GM10248 (cell line): ENCODE measurements at regions not wholly inside any gene's neighbourhood (a gene's known extent, or its start where the extent isn't known, plus 50 kb on each side); places are given as distances from the start of the nearest gene placed in this dataset.

Source experiments
- CTCF ChIA-PET: fragments of 300-600 bp; sonication (Branson Sonifier 250); formaldehyde crosslinking; extraction: SDS; loops from one replicate; lab custom pipeline; 2021; ENCODE audit warnings: antibody characterized with exemption; lab: Yijun Ruan, JAX
- POLR2A ChIA-PET: fragments of 350-650 bp; sonication (Branson Sonifier 250); formaldehyde crosslinking; extraction: SDS; loops from one replicate; lab custom pipeline; 2020; ENCODE audit warnings: antibody characterized with exemption; lab: Yijun Ruan, JAX
- DNase-seq: peaks from one replicate; pipeline ENCODE4 v3.0.0; 2012; ENCODE audit errors: extremely low spot score
- TF ChIP-seq, protein P1 (sequence below): IDR thresholded peaks from 2 replicates; pipeline ENCODE4 v1.5.1; 2012; ENCODE audit warnings: mild to moderate bottlenecking, low read depth; ENCODE audit errors: extremely low read depth, missing control alignments, control extremely low read depth

DNA sequence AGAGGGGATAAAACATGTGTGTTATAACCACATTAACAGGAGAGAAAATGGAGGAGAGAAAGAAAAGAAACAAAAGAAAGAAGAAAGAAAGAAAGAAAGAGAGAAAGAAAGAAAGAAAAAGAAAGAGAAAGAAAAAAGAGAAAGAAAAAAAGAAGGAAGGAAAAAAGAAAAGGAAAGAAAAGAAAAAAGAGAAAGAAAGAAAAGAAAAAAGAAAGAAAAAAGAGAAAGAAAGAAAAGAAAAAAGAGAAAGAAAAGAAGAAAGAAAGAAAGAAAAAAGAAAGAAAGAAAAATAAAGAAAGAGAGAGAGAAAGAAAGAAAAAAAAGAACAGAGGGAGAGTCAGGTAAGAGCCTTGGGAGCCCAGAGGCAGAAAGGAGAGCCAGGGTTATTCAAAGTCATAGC is 446.6 kb upstream of the ASIC2 start:
- no peak for DNase-seq
- ChIA-PET POLR2A (no interaction called here), CTCF (interaction anchor here (1.2 to 1.3 kb wide), 2 partner anchors 11 to 13 kb away, joined by 4 read pairs; no protein-coding TSS in a partner anchor)
- TF ChIP-seq, protein P1, sequence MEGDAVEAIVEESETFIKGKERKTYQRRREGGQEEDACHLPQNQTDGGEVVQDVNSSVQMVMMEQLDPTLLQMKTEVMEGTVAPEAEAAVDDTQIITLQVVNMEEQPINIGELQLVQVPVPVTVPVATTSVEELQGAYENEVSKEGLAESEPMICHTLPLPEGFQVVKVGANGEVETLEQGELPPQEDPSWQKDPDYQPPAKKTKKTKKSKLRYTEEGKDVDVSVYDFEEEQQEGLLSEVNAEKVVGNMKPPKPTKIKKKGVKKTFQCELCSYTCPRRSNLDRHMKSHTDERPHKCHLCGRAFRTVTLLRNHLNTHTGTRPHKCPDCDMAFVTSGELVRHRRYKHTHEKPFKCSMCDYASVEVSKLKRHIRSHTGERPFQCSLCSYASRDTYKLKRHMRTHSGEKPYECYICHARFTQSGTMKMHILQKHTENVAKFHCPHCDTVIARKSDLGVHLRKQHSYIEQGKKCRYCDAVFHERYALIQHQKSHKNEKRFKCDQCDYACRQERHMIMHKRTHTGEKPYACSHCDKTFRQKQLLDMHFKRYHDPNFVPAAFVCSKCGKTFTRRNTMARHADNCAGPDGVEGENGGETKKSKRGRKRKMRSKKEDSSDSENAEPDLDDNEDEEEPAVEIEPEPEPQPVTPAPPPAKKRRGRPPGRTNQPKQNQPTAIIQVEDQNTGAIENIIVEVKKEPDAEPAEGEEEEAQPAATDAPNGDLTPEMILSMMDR = no peak

DNA sequence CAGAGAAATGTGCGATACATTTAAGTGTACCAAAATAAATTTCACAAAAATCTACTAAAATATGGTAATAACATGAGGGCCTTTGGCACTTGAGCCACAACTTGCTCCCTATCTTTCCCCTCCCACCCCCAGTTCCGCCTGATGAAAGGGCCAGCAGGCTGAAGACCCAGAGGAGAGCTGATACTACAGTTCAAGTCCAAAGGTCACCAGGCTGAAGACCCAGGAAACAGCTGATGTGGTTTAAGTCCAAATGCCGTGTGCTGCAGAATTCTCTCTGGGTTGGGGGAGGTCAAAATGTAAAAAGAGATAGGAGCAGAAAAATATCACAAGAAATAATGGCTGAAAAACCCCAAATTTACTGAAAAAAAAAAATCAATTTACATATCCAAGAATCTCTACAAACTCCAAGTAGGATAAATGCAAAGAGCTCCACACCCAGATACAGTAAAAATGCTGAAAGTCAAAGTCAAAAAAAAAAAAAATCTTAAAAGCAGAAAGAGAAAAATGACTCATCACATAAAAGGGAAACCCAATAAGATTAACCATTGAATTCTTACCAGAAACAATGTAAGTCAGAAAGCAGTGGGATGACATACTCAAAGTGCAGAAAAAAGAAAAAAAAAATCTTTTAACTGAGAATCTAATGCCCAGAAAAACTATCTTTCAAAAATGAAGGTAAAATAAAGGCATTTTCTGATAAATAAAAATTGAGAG is 452.1 kb upstream of the ASIC2 start:
- TF ChIP-seq, protein P1 = no peak
- POLR2A ChIA-PET = interaction anchor here (0.7 kb wide), 1 partner anchor 794 kb away, joined by 3 read pairs; no protein-coding TSS in a partner anchor
- no peak for DNase-seq
- CTCF ChIA-PET = interaction anchor here (1.8 kb wide), 1 partner anchor 34 kb away, joined by 3 read pairs; no protein-coding TSS in a partner anchor

DNA sequence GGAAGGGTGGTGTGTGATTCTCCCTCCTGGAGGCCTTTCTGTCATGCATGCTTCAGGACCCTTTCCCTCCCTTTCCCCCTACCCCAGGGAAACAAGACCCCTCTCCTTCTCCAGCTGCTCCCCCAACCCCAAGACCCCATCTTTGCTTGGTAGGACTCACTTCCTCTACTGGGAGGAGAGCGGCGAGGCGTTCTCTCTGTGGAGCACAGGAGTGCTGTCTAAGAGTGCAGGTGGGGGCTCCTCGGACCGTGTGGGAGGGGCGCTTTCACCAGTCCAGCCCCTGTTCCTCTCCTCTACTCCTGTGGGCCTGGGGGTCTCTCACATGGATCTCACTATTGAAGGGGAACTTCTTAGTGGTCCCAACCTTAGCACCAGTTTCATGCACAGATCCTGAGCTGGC is 456.1 kb upstream of the ASIC2 start:
- ChIA-PET CTCF (interaction anchor here (1.0 to 5.2 kb wide), 4 partner anchors 24 to 224 kb away, joined by 3 to 51 read pairs (median 3); no protein-coding TSS in a partner anchor), POLR2A (no interaction called here)
- DNase-seq = no peak
- TF ChIP-seq, protein P1 = no peak

DNA sequence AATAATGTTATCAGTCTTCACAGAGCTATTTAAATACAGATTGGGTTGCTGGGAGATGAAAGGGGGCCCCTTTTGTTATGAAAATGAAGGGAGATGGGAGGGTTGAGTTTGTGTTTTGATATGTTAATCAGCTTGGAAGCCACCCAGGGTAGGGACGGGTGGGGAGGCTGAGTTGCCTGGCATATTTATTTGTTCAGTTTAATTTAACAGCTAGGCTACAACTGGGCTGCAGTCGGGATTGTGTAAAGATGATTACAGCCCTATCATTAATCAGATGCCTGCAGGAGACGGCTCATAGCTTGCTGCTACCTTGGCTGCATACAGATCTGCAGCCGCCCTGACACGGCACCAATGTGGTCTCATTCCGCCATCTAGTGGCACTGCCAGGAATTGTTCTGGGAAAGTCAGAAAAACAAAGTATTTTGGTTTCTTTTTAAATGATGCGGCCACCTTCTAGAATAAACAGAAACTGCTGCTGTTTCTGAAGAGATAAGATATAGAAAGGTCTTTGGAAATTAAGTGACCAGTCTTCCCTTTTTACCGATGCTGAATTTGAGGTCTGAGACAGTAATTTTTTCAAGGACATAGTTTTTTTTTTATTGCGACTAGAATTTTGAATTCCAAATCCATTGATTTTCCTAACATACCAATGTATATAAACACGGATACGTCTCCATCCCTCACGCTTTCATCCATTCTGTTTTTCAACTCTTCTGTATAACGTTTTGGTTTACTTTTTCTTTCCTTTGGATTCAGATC is 458.0 kb upstream of the ASIC2 start:
- DNase-seq = peak; percentile 55
- ChIA-PET CTCF (interaction anchor here (0.7 to 5.2 kb wide), 25 partner anchors 9 to 713 kb away, joined by 3 to 51 read pairs (median 4); no protein-coding TSS in a partner anchor), POLR2A (no interaction called here)
- TF ChIP-seq, protein P1 = peak; percentile 93

- TF ChIP-seq, protein P1 = no peak
- ChIA-PET POLR2A (no interaction called here), CTCF (interaction anchor here (0.7 to 5.2 kb wide), 9 partner anchors 15 to 232 kb away, joined by 3 to 51 read pairs (median 4); no protein-coding TSS in a partner anchor)
- DNase-seq = no peak
Observed at GRCh38 chr17:33751702-33752065, 458.6 kb upstream of the ASIC2 start.

GRCh38 chr17:33753452-33753851 is 460.4 kb upstream of the ASIC2 start:
- DNase-seq = no peak
- CTCF ChIA-PET = interaction anchor here (1.0 kb wide), 2 partner anchors 25 to 29 kb away, joined by 4 to 5 read pairs; no protein-coding TSS in a partner anchor
- POLR2A ChIA-PET = no interaction called here

More at GRCh38 chr17:33753452-33753851, 460.4 kb upstream of the ASIC2 start:
- TF ChIP-seq, protein P1 = no peak
